HepG2 (cell line): ENCODE measurements at regions not wholly inside any gene's neighbourhood (a gene's known extent, or its start where the extent isn't known, plus 50 kb on each side); places are given as distances from the start of the nearest gene placed in this dataset.

ENCODE experiments used
- CTCF ChIP-seq: sonication (generic); formaldehyde crosslinking; IDR thresholded peaks from 2 replicates; pipeline ENCODE4 v1.5.0; 2020; ENCODE audit warnings: mild to moderate bottlenecking, missing genetic modification reagents, moderate library complexity
- ESRRA ChIP-seq: sonication (generic); formaldehyde crosslinking; IDR thresholded peaks from 2 replicates; pipeline ENCODE4 v1.5.1; 2020; ENCODE audit warnings: mild to moderate bottlenecking, low read depth, missing genetic modification reagents
- EZH2 ChIP-seq: conservative IDR thresholded peaks from 2 replicates; pipeline ENCODE4 v1.6.1; 2012; ENCODE audit warnings: mild to moderate bottlenecking, low read depth, low read length, moderate library complexity
- HBP1 ChIP-seq: IDR thresholded peaks from 2 replicates; pipeline ENCODE4 v1.6.1; 2016; ENCODE audit warnings: low read depth, control low read depth
- HOXA7 ChIP-seq: sonication (generic); formaldehyde crosslinking; IDR thresholded peaks from 2 replicates; pipeline ENCODE4 v1.8.1; 2022; ENCODE audit warnings: mild to moderate bottlenecking, missing genetic modification reagents, moderate library complexity
- KDM5B ChIP-seq: sonication (generic); formaldehyde crosslinking; IDR thresholded peaks from 2 replicates; pipeline ENCODE4 v1.4.0; 2020; ENCODE audit warnings: missing genetic modification reagents, mild to moderate bottlenecking, borderline replicate concordance
- LBX2 ChIP-seq: sonication (generic); formaldehyde crosslinking; IDR thresholded peaks from 2 replicates; pipeline ENCODE4 v1.5.0; 2020; ENCODE audit warnings: missing genetic modification reagents, mild to moderate bottlenecking, borderline replicate concordance
- MAFG ChIP-seq: sonication (generic); formaldehyde crosslinking; IDR thresholded peaks from 2 replicates; pipeline ENCODE4 v1.5.1; 2020; ENCODE audit warnings: mild to moderate bottlenecking, missing genetic modification reagents
- MEIS1 ChIP-seq: sonication (generic); formaldehyde crosslinking; IDR thresholded peaks from 2 replicates; pipeline ENCODE4 v1.9.0; 2021; ENCODE audit warnings: mild to moderate bottlenecking, missing genetic modification reagents, moderate library complexity, borderline replicate concordance
- NR2F1 ChIP-seq, 2 experiments: fragments of 450-650 bp in 1 of 2; formaldehyde crosslinking in 1 of 2; IDR thresholded peaks; 2 replicates each; pipeline versions ENCODE4 v1.5.0 to v1.6.1; 2016 to 2020; ENCODE audit warnings: mild to moderate bottlenecking in 1 of 2, missing compliant biosample characterization in 1 of 2, missing genetic modification reagents in 1 of 2, moderate library complexity in 1 of 2
- USF2 ChIP-seq, 2 experiments: sonication (generic) in 1 of 2; formaldehyde crosslinking in 1 of 2; IDR thresholded peaks; 2 replicates each; pipeline versions ENCODE4 v1.5.1 to v1.6.1; 2011 to 2020; ENCODE audit warnings: borderline replicate concordance in 1 of 2, low read depth in 1 of 2, low read length in 1 of 2, mild to moderate bottlenecking in 1 of 2, missing genetic modification reagents in 1 of 2, moderate library complexity in 1 of 2
- ZNF589 ChIP-seq: sonication (generic); formaldehyde crosslinking; conservative IDR thresholded peaks from 2 replicates; pipeline ENCODE4 v1.8.0; 2022; ENCODE audit warnings: mild to moderate bottlenecking, moderate library complexity, missing genetic modification reagents
- ZNF674 ChIP-seq: sonication (generic); formaldehyde crosslinking; IDR thresholded peaks from 2 replicates; pipeline ENCODE4 v1.5.0; 2020; ENCODE audit warnings: low read depth, mild to moderate bottlenecking, missing genetic modification reagents
- ZNF83 ChIP-seq: sonication (generic); formaldehyde crosslinking; IDR thresholded peaks from 2 replicates; pipeline ENCODE4 v1.4.0; 2020; ENCODE audit warnings: missing genetic modification reagents, mild to moderate bottlenecking, borderline replicate concordance

- TF ChIP-seq LBX2 (CRISPR knock-in tag) (no peak), ESRRA (CRISPR knock-in tag) (no peak), ZNF83 (CRISPR knock-in tag) (no peak), MAFG (CRISPR knock-in tag) (no peak), ZNF674 (no peak), HBP1 (CRISPR knock-in tag) (no peak), ZNF589 (CRISPR knock-in tag) (no peak), NR2F1 (CRISPR knock-in tag; IDR thresholded peaks at IDR 0.05) (no peak), CTCF (CRISPR knock-in tag) (no peak), HOXA7 (no peak), EZH2 (no peak), USF2 (IDR thresholded peaks at IDR 0.05; ENCODE audit: low read depth, low read length) (no peak), USF2 (CRISPR knock-in tag; IDR thresholded peaks at IDR 0.05; ENCODE audit: borderline replicate concordance) (no peak), MEIS1 (CRISPR knock-in tag) (no peak), KDM5B (CRISPR knock-in tag) (no peak)
Observed at GRCh38 chr2:235382179-235382578, 111.7 kb upstream of the AGAP1 start.
